Activated B cell treated with CpG ODN at 0.5 μM for 24 hours (primary cell): ENCODE measurements at regions not wholly inside any gene's neighbourhood (a gene's known extent, or its start where the extent isn't known, plus 50 kb on each side); places are given as distances from the start of the nearest gene placed in this dataset.
"Not testable (repeated sequence)": the region's sequence is repeated elsewhere in the genome, so short reads cannot be mapped to it uniquely, and the experiment has no call there.

ENCODE experiments used
- ATAC-seq: fragments of 200-7000 bp; cut with Tn5 transposase; one replicate; pipeline ENCODE4 v1.10.0; 2021; ENCODE audit warnings: low read depth, mild to moderate bottlenecking, moderate library complexity
- CTCF ChIA-PET: fragments of 350-600 bp; sonication (Branson Sonifier 250); formaldehyde crosslinking; loops from one replicate; lab custom pipeline; 2021; ENCODE audit warnings: antibody characterized with exemption; lab: Charles Lee
- POLR2A ChIA-PET: fragments of 350-600 bp; sonication (Branson Sonifier 250); formaldehyde crosslinking; loops from one replicate; lab custom pipeline; 2021; ENCODE audit warnings: antibody characterized with exemption; lab: Charles Lee
- DNase-seq: peaks from one replicate; pipeline ENCODE4 v3.0.0; 2022
- H3K27ac Mint-ChIP-seq: one replicate; pipeline ENCODE4 v1.8.0; 2020; ENCODE audit warnings: mixed read lengths
- H3K27me3 Mint-ChIP-seq: one replicate; pipeline ENCODE4 v1.8.0; 2021; ENCODE audit warnings: mixed read lengths
- H3K36me3 Mint-ChIP-seq: one replicate; pipeline ENCODE4 v1.8.0; 2021; ENCODE audit warnings: low read depth, mixed read lengths
- H3K4me1 Mint-ChIP-seq: one replicate; pipeline ENCODE4 v1.8.0; 2021; ENCODE audit warnings: mixed read lengths
- H3K4me3 Mint-ChIP-seq: one replicate; pipeline ENCODE4 v1.8.0; 2020; ENCODE audit warnings: mild to moderate bottlenecking, mixed read lengths
- H3K9me3 Mint-ChIP-seq: one replicate; pipeline ENCODE4 v1.8.0; 2020; ENCODE audit warnings: mixed read lengths
- CTCF ChIP-seq: fragments of 200-600 bp; IDR thresholded peaks from one replicate; pipeline ENCODE4 v1.8.0; 2022; ENCODE audit warnings: antibody characterized with exemption, mild to moderate bottlenecking
- intact Hi-C: fragments of 100-400 bp; cut with micrococcal nuclease; formaldehyde crosslinking; loops from one replicate; pipeline ENCODE4 v1.15.1; 2024

GRCh38 chr12:131199221-131199620 is 245.5 kb downstream of the ADGRD1 start:
- DNase-seq: no peak
- no peak for ATAC-seq
- Mint-ChIP-seq H3K9me3 (no peaks in the 10 kb centered on the region), H3K4me1 (no peaks in the 10 kb centered on the region), H3K27me3 (no peaks in the 10 kb centered on the region), H3K4me3 (no peak overlapping the region), H3K36me3 (no peaks in the 10 kb centered on the region), H3K27ac (no peak overlapping the region)
- ChIA-PET POLR2A (no interaction called here), CTCF (no interaction called here)
- intact Hi-C loops: no loop called here
- TF ChIP-seq CTCF: no peak

- intact Hi-C loops, DNase-seq, H3K27me3 Mint-ChIP-seq, H3K27ac Mint-ChIP-seq, H3K36me3 Mint-ChIP-seq, ATAC-seq, POLR2A ChIA-PET, CTCF ChIA-PET, H3K9me3 Mint-ChIP-seq, H3K4me3 Mint-ChIP-seq, H3K4me1 Mint-ChIP-seq: not testable (repeated sequence)
Observed at GRCh38 chr12:131201912-131202311, 248.2 kb downstream of the ADGRD1 start.

GRCh38 chr12:131202592-131203378 is 249.1 kb downstream of the ADGRD1 start:
- POLR2A ChIA-PET: no interaction called here
- DNase-seq (no peak), ATAC-seq (no peak)
- H3K27ac Mint-ChIP-seq: no peak overlapping the region
- CTCF ChIA-PET: no interaction called here
- no peak for TF ChIP-seq CTCF
- no peaks in the 10 kb centered on the region for H3K9me3 Mint-ChIP-seq
- H3K4me1 Mint-ChIP-seq: no peaks in the 10 kb centered on the region
- H3K4me3 Mint-ChIP-seq: no peak overlapping the region
- no peaks in the 10 kb centered on the region for H3K36me3 Mint-ChIP-seq
- H3K27me3 Mint-ChIP-seq: no peaks in the 10 kb centered on the region
- intact Hi-C loops: no loop called here

GRCh38 chr12:131203666-131204415 is 250.1 kb downstream of the ADGRD1 start:
- Mint-ChIP-seq H3K4me1 (no peaks in the 10 kb centered on the region), H3K9me3 (no peaks in the 10 kb centered on the region), H3K4me3 (no peak overlapping the region), H3K27ac (no peak overlapping the region), H3K27me3 (no peaks in the 10 kb centered on the region), H3K36me3 (no peaks in the 10 kb centered on the region)
- ChIA-PET CTCF (no interaction called here), POLR2A (no interaction called here)
- DNase-seq: no peak
- intact Hi-C loops: no loop called here
- no peak for TF ChIP-seq CTCF
- ATAC-seq: no peak

GRCh38 chr12:131204416-131205274 is 250.9 kb downstream of the ADGRD1 start:
- CTCF ChIA-PET: no interaction called here
- H3K4me1 Mint-ChIP-seq: no peaks in the 10 kb centered on the region
- H3K36me3 Mint-ChIP-seq: no peaks in the 10 kb centered on the region
- H3K27me3 Mint-ChIP-seq: no peaks in the 10 kb centered on the region
- no peaks in the 10 kb centered on the region for H3K9me3 Mint-ChIP-seq
- DNase-seq: no peak
- no peak overlapping the region for H3K4me3 Mint-ChIP-seq
- TF ChIP-seq CTCF: no peak
- intact Hi-C loops: no loop called here
- POLR2A ChIA-PET: no interaction called here
- ATAC-seq: no peak
- no peak overlapping the region for H3K27ac Mint-ChIP-seq

GRCh38 chr12:131205275-131205933 is 251.7 kb downstream of the ADGRD1 start:
- H3K9me3 Mint-ChIP-seq, POLR2A ChIA-PET, H3K27ac Mint-ChIP-seq, H3K4me1 Mint-ChIP-seq, H3K27me3 Mint-ChIP-seq, H3K4me3 Mint-ChIP-seq, ATAC-seq, DNase-seq, CTCF ChIA-PET, intact Hi-C loops, H3K36me3 Mint-ChIP-seq: not testable (repeated sequence)

GRCh38 chr12:131206630-131207299 is 253.1 kb downstream of the ADGRD1 start:
- H3K9me3 Mint-ChIP-seq, H3K27me3 Mint-ChIP-seq, H3K27ac Mint-ChIP-seq, intact Hi-C loops, DNase-seq, H3K4me3 Mint-ChIP-seq, POLR2A ChIA-PET, CTCF ChIA-PET, H3K36me3 Mint-ChIP-seq, H3K4me1 Mint-ChIP-seq, ATAC-seq: not testable (repeated sequence)
